Spleen (tissue), 7 donors: ENCODE measurements at regions not wholly inside any gene's neighbourhood (a gene's known extent, or its start where the extent isn't known, plus 50 kb on each side); places are given as distances from the start of the nearest gene placed in this dataset.

Source experiments
- POLR2A ChIP-seq, 3 donors: fragments of 450-650 bp; IDR thresholded peaks; one replicate each; pipeline ENCODE4 v1.5.1; 2017; ENCODE audit warnings: antibody characterized with exemption in 3 of 3, mild to moderate bottlenecking in 1 of 3
- POLR2AphosphoS5 ChIP-seq, 3 donors: sonication (generic); formaldehyde crosslinking; IDR thresholded peaks; one replicate each; pipeline ENCODE4 v1.5.1; 2017; ENCODE audit warnings: antibody characterized with exemption in 3 of 3
- TF ChIP-seq, protein P1 (sequence below), 11 experiments: fragments of 200-600 bp in 7 of 11; fragments of 450-650 bp in 4 of 11; sonication (generic) in 4 of 11; IDR thresholded peaks in 8 of 11; conservative IDR thresholded peaks in 3 of 11; 1 replicate in 7 of 11; 2 replicates in 4 of 11; pipeline versions ENCODE4 v1.4.0 to v1.8.0; 2016 to 2021; ENCODE audit warnings: antibody characterized with exemption in 11 of 11, inconsistent platforms in 4 of 11, mild to moderate bottlenecking in 1 of 11
- donor health status: DM: no; HTN: no; CAD: no; lungs with moderate emphysema.
- donor health status: DM: no; HTN: no; CAD: no.
- donor health status: DM: no; HTN: no; CAD: no.

DNA sequence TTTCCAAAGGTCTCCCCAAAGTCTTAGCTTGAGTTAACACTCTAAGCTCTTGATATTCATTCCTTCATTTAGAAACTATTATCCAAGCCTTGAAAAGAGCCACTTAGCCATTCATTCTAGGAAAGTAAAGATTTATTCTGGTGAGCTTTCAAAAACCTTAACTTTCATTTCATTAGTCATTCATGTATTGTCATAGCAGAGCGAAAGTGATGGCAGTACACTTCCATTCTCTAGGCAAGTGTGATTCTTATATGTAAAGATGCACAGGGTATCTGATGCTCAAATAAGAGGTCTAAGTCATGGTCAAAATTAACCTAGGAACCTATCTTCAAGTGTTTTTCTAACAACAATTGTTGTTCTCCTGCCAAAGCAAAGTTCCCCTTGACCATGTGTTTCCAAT, 553.0 kb upstream of the FANCL start:
- TF ChIP-seq POLR2A (IDR thresholded peaks at IDR 0.05), result no peak
- TF ChIP-seq, protein P1, sequence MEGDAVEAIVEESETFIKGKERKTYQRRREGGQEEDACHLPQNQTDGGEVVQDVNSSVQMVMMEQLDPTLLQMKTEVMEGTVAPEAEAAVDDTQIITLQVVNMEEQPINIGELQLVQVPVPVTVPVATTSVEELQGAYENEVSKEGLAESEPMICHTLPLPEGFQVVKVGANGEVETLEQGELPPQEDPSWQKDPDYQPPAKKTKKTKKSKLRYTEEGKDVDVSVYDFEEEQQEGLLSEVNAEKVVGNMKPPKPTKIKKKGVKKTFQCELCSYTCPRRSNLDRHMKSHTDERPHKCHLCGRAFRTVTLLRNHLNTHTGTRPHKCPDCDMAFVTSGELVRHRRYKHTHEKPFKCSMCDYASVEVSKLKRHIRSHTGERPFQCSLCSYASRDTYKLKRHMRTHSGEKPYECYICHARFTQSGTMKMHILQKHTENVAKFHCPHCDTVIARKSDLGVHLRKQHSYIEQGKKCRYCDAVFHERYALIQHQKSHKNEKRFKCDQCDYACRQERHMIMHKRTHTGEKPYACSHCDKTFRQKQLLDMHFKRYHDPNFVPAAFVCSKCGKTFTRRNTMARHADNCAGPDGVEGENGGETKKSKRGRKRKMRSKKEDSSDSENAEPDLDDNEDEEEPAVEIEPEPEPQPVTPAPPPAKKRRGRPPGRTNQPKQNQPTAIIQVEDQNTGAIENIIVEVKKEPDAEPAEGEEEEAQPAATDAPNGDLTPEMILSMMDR (IDR thresholded peaks at IDR 0.05 in 8 of 11, conservative IDR thresholded peaks at IDR 0.05 in 3 of 11), result no peak
- no peak for TF ChIP-seq POLR2AphosphoS5 (IDR thresholded peaks at IDR 0.05)
